Panc1 (cell line): ENCODE measurements at regions not wholly inside any gene's neighbourhood (a gene's known extent, or its start where the extent isn't known, plus 50 kb on each side); places are given as distances from the start of the nearest gene placed in this dataset.

Source experiments
- ATAC-seq: fragments of 200-7000 bp; cut with Tn5 transposase; 2 replicates; pipeline ENCODE4 v1.9.1; 2020; ENCODE audit warnings: mild to moderate bottlenecking, moderate library complexity
- BruUV-seq: library from RNA; stranded (reverse); fragments of 400-500 nt; replicated peaks from 2 replicates; lab custom pipeline; 2021; lab: Mats Ljungman, UMichigan
- CTCF ChIA-PET: fragments of 300-600 bp; sonication (Branson Sonifier 250); formaldehyde crosslinking; loops from one replicate; lab custom pipeline; 2022; ENCODE audit warnings: antibody characterized with exemption; lab: Charles Lee
- POLR2A ChIA-PET: fragments of 300-600 bp; sonication (Branson Sonifier 250); formaldehyde crosslinking; loops from one replicate; lab custom pipeline; 2022; ENCODE audit warnings: antibody characterized with exemption; lab: Charles Lee
- DNase-seq: peaks from one replicate; pipeline ENCODE4 v3.0.0-alpha.2; 2010; ENCODE audit warnings: low read depth, low spot score
- H3K27ac ChIP-seq: 2 replicates; pipeline ENCODE4 v1.5.1; 2011; ENCODE audit warnings: mild to moderate bottlenecking, low read length, inconsistent platforms
- H3K27me3 ChIP-seq: fragments of 200-500 bp; sonication (Bioruptor generic); 2 replicates; pipeline ENCODE4 v1.6.0; 2014; ENCODE audit warnings: low read length, inconsistent platforms; ENCODE audit not compliant: control insufficient read depth, insufficient read depth
- H3K36me3 ChIP-seq: fragments of 200-500 bp; sonication (Bioruptor generic); 2 replicates; pipeline ENCODE4 v1.5.1; 2014; ENCODE audit warnings: inconsistent platforms, mild to moderate bottlenecking, low read length, moderate library complexity; ENCODE audit not compliant: control insufficient read depth, insufficient read depth
- H3K4me1 ChIP-seq: 2 replicates; pipeline ENCODE4 v1.5.1; 2011; ENCODE audit warnings: inconsistent platforms, mild to moderate bottlenecking, low read length, moderate library complexity; ENCODE audit not compliant: control insufficient read depth, insufficient read depth
- H3K4me3 ChIP-seq, 2 experiments: 2 replicates each; pipeline ENCODE4 v1.5.1; 2011 to 2012; ENCODE audit warnings: low read depth in 2 of 2, low read length in 2 of 2, mild to moderate bottlenecking in 2 of 2, inconsistent platforms in 1 of 2, moderate library complexity in 1 of 2
- H3K9me3 ChIP-seq: fragments of 200-500 bp; sonication (Bioruptor generic); 2 replicates; pipeline ENCODE4 v1.5.1; 2014; ENCODE audit warnings: low read depth, mild to moderate bottlenecking, inconsistent platforms, low read length, moderate library complexity; ENCODE audit not compliant: control insufficient read depth, insufficient read depth
- POLR2AphosphoS5 ChIP-seq: IDR thresholded peaks from 2 replicates; pipeline ENCODE4 v1.6.1; 2012; ENCODE audit warnings: mild to moderate bottlenecking, low read depth, low read length, moderate library complexity
- SIN3A ChIP-seq: IDR thresholded peaks from 2 replicates; pipeline ENCODE4 v1.6.1; 2012; ENCODE audit warnings: low read depth, mild to moderate bottlenecking, low read length, moderate library complexity, borderline replicate concordance; ENCODE audit not compliant: insufficient read depth
- TCF7L2 ChIP-seq: IDR thresholded peaks from 2 replicates; pipeline ENCODE4 v1.6.1; 2011; ENCODE audit warnings: mild to moderate bottlenecking, low read depth, low read length, inconsistent platforms
- in situ Hi-C: cut with HindIII; loops from 2 replicates; pipeline ENCODE4 v1.10.0; 2016; ENCODE audit warnings: low sequenced_read_pairs, low pct_unique_long_range_greater_than_20kb
- intact Hi-C: fragments of 100-400 bp; cut with micrococcal nuclease; formaldehyde crosslinking; loops from one replicate; pipeline ENCODE4 v1.10.0; 2022; ENCODE audit not compliant: unreplicated experiment
- TF ChIP-seq, protein P1 (sequence below), 2 experiments: IDR thresholded peaks; 2 replicates each; pipeline ENCODE4 v1.6.1; 2011 to 2012; ENCODE audit warnings: low read depth in 2 of 2, control low read depth in 1 of 2, low read length in 1 of 2, mild to moderate bottlenecking in 1 of 2, moderate library complexity in 1 of 2; ENCODE audit not compliant: insufficient read depth in 1 of 2
- TF ChIP-seq, protein P2 (sequence below): fragments of 450-650 bp; IDR thresholded peaks from 2 replicates; pipeline ENCODE4 v1.5.1; 2017; ENCODE audit warnings: mild to moderate bottlenecking

DNA sequence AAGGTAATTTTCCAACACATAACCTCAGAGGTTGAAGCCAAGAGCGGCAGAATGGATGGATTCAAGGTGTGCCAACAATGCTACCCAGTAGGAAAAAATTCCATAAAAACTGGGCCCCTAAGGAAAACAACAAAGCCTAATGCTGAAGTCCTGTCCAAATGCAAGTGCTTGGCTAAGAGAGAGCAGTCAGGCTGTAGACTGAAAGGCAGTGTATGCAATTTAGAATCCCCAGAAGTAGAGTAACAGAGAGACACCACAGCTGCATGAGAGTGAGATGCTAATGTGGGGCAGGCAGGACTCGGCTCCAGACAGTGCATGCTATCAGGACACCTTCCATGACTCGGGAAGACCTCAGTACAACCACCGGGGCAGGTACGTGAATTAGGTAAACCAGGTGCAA is 124.5 kb downstream of the ZFAND4 start:
- BruUV-seq: no TSS peak
- ChIA-PET POLR2A (no interaction called here), CTCF (no interaction called here)
- Histone ChIP-seq H3K9me3 (no peaks in the 10 kb centered on the region), H3K4me3 (no peak overlapping the region), H3K4me1 (no peaks in the 10 kb centered on the region; the same call in 1 of the 2 replicates), H3K27me3 (no peaks in the 10 kb centered on the region), H3K27ac (no peak overlapping the region), H3K36me3 (no peaks in the 10 kb centered on the region)
- TF ChIP-seq, protein P1, sequence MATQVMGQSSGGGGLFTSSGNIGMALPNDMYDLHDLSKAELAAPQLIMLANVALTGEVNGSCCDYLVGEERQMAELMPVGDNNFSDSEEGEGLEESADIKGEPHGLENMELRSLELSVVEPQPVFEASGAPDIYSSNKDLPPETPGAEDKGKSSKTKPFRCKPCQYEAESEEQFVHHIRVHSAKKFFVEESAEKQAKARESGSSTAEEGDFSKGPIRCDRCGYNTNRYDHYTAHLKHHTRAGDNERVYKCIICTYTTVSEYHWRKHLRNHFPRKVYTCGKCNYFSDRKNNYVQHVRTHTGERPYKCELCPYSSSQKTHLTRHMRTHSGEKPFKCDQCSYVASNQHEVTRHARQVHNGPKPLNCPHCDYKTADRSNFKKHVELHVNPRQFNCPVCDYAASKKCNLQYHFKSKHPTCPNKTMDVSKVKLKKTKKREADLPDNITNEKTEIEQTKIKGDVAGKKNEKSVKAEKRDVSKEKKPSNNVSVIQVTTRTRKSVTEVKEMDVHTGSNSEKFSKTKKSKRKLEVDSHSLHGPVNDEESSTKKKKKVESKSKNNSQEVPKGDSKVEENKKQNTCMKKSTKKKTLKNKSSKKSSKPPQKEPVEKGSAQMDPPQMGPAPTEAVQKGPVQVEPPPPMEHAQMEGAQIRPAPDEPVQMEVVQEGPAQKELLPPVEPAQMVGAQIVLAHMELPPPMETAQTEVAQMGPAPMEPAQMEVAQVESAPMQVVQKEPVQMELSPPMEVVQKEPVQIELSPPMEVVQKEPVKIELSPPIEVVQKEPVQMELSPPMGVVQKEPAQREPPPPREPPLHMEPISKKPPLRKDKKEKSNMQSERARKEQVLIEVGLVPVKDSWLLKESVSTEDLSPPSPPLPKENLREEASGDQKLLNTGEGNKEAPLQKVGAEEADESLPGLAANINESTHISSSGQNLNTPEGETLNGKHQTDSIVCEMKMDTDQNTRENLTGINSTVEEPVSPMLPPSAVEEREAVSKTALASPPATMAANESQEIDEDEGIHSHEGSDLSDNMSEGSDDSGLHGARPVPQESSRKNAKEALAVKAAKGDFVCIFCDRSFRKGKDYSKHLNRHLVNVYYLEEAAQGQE (IDR thresholded peaks at IDR 0.05; ENCODE audit: insufficient read depth in 1 of 2, low read depth in 2 of 2, low read length in 1 of 2): no peak
- TF ChIP-seq, protein P2, sequence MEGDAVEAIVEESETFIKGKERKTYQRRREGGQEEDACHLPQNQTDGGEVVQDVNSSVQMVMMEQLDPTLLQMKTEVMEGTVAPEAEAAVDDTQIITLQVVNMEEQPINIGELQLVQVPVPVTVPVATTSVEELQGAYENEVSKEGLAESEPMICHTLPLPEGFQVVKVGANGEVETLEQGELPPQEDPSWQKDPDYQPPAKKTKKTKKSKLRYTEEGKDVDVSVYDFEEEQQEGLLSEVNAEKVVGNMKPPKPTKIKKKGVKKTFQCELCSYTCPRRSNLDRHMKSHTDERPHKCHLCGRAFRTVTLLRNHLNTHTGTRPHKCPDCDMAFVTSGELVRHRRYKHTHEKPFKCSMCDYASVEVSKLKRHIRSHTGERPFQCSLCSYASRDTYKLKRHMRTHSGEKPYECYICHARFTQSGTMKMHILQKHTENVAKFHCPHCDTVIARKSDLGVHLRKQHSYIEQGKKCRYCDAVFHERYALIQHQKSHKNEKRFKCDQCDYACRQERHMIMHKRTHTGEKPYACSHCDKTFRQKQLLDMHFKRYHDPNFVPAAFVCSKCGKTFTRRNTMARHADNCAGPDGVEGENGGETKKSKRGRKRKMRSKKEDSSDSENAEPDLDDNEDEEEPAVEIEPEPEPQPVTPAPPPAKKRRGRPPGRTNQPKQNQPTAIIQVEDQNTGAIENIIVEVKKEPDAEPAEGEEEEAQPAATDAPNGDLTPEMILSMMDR: no peak
- TF ChIP-seq TCF7L2: no peak
- TF ChIP-seq POLR2AphosphoS5: no peak
- in situ Hi-C loops: no loop called here
- ATAC-seq (no peak), DNase-seq (no peak)
- intact Hi-C loops: no loop called here

DNA sequence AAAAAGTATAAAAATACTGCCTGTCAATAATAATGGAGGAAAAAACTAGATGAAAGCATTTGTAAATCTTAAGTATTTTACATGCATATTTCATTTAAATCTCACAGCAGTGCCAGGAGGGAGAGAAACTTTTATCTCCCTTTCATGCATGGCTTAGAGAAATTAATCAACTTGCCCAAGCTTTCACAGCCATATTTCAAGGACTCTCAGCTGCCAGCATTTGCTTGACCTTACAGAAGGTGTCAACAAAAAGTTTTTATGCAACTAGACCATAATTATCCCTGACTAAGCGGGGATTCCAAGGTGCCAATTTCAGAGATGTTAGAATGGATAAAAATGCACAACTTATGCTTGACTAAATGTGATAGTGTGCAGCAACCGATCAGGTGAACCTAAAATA is 125.4 kb downstream of the ZFAND4 start:
- intact Hi-C loops (no loop called here), in situ Hi-C loops (no loop called here)
- H3K9me3 ChIP-seq: no peaks in the 10 kb centered on the region
- no peak overlapping the region for H3K27ac ChIP-seq
- DNase-seq: no peak
- ChIA-PET POLR2A (no interaction called here), CTCF (no interaction called here)
- no peak overlapping the region for H3K4me3 ChIP-seq
- H3K27me3 ChIP-seq: no peaks in the 10 kb centered on the region
- no TSS peak for BruUV-seq
- no peaks in the 10 kb centered on the region; the same call in 1 of the 2 replicates for H3K4me1 ChIP-seq
- H3K36me3 ChIP-seq: no peaks in the 10 kb centered on the region
- ATAC-seq: no peak
- TF ChIP-seq, protein P2: no peak
- TF ChIP-seq TCF7L2 (no peak), SIN3A (no peak), POLR2AphosphoS5 (no peak)
- TF ChIP-seq, protein P1 (IDR thresholded peaks at IDR 0.05; ENCODE audit: insufficient read depth in 1 of 2, low read depth in 2 of 2, low read length in 1 of 2): no peak
